Endothelial cell of umbilical vein (primary cell): ENCODE measurements at regions not wholly inside any gene's neighbourhood (a gene's known extent, or its start where the extent isn't known, plus 50 kb on each side); places are given as distances from the start of the nearest gene placed in this dataset.

ENCODE experiments used
- BruUV-seq: library from RNA; stranded (reverse); fragments of 400-500 nt; replicated peaks from 2 replicates; lab custom pipeline; 2021; lab: Mats Ljungman, UMichigan
- CTCF ChIA-PET: fragments of 300-600, 350-600 bp; sonication (Branson Sonifier 250); formaldehyde crosslinking; loops from one replicate; lab custom pipeline; 2021; ENCODE audit warnings: antibody characterized with exemption, inconsistent platforms; lab: Charles Lee
- POLR2A ChIA-PET: fragments of 300-600, 350-600 bp; sonication (Branson Sonifier 250); formaldehyde crosslinking; loops from one replicate; lab custom pipeline; 2021; ENCODE audit warnings: antibody characterized with exemption, inconsistent platforms; lab: Charles Lee
- DNase-seq: peaks from one replicate; pipeline ENCODE4 v3.0.0-alpha.2; 2011; ENCODE audit warnings: low read depth, low spot score
- FAIRE-seq: peaks from 2 replicates; lab custom pipeline; 2011; peaks lifted over from hg19 to GRCh38; lab: Jason Lieb, UNC
- H2AFZ ChIP-seq: 2 replicates; pipeline ENCODE4 v1.6.0; 2012; ENCODE audit warnings: low read depth, low read length, control low read depth, inconsistent platforms
- H3K27ac ChIP-seq: 2 replicates; pipeline ENCODE4 v1.5.1; 2011; ENCODE audit warnings: low read depth, mild to moderate bottlenecking, control low read depth, low read length, moderate library complexity; ENCODE audit not compliant: insufficient read depth
- H3K27me3 ChIP-seq, 2 experiments: 2 replicates each; pipeline versions ENCODE4 v1.6.0 to v1.6.1; 2011; ENCODE audit warnings: low read length in 2 of 2, mixed read lengths in 1 of 2; ENCODE audit not compliant: control insufficient read depth in 2 of 2, insufficient read depth in 2 of 2
- H3K36me3 ChIP-seq, 2 experiments: 2 replicates in 1 of 2; 3 replicates in 1 of 2; pipeline ENCODE4 v1.5.1; 2011; ENCODE audit warnings: low read length in 2 of 2, mild to moderate bottlenecking in 1 of 2, moderate library complexity in 1 of 2; ENCODE audit not compliant: control insufficient read depth in 2 of 2, insufficient read depth in 2 of 2; ENCODE audit errors: extremely low read depth in 1 of 2
- H3K4me1 ChIP-seq: 3 replicates; pipeline ENCODE4 v1.5.1; 2011; ENCODE audit warnings: mild to moderate bottlenecking, low read length; ENCODE audit not compliant: control insufficient read depth, insufficient read depth; ENCODE audit errors: extremely low read depth
- H3K4me2 ChIP-seq: 2 replicates; pipeline ENCODE4 v1.6.1; 2011; ENCODE audit warnings: low read length, control low read depth, mixed read lengths; ENCODE audit not compliant: insufficient read depth
- H3K4me3 ChIP-seq, 3 experiments: fragments of 200-600 bp in 1 of 3; sonication (generic), shearing (Covaris generic) in 1 of 3; replicated peaks in 1 of 3; 2 replicates each; pipeline ENCODE4 v1.5.1; 2011 to 2016; ENCODE audit warnings: control low read depth in 3 of 3, low read length in 3 of 3, mild to moderate bottlenecking in 2 of 3, inconsistent platforms in 1 of 3, low read depth in 1 of 3, moderate library complexity in 1 of 3; ENCODE audit not compliant: insufficient read depth in 1 of 3
- H3K79me2 ChIP-seq: 2 replicates; pipeline ENCODE4 v1.6.0; 2012; ENCODE audit warnings: low read length, inconsistent platforms; ENCODE audit not compliant: control insufficient read depth, insufficient read depth
- H3K9ac ChIP-seq: replicated peaks from 2 replicates; pipeline ENCODE3; 2011; ENCODE audit warnings: low read length, control low read depth; ENCODE audit not compliant: insufficient read depth; ENCODE audit errors: extremely low read depth
- H3K9me1 ChIP-seq: replicated peaks from 3 replicates; pipeline ENCODE4 v1.6.0; 2011; ENCODE audit warnings: mild to moderate bottlenecking, low read length; ENCODE audit not compliant: control insufficient read depth, insufficient read depth; ENCODE audit errors: extremely low read depth
- H3K9me3 ChIP-seq: replicated peaks from 2 replicates; pipeline ENCODE4 v1.5.1; 2012; ENCODE audit warnings: low read length, inconsistent platforms; ENCODE audit not compliant: control insufficient read depth, insufficient read depth
- H4K20me1 ChIP-seq: replicated peaks from 2 replicates; pipeline ENCODE3; 2011; ENCODE audit warnings: mild to moderate bottlenecking, low read length; ENCODE audit not compliant: control insufficient read depth, insufficient read depth; ENCODE audit errors: extremely low read depth
- EZH2 ChIP-seq: IDR thresholded peaks from 2 replicates; pipeline ENCODE4 v1.6.1; 2012; ENCODE audit warnings: borderline replicate concordance, low read depth, mild to moderate bottlenecking, moderate library complexity, low read length, inconsistent platforms; ENCODE audit not compliant: severe bottlenecking
- FOS ChIP-seq: IDR thresholded peaks from 2 replicates; pipeline ENCODE4 v1.6.1; 2011; ENCODE audit warnings: mild to moderate bottlenecking, low read length, moderate library complexity, borderline replicate concordance; ENCODE audit not compliant: insufficient read depth
- GATA2 ChIP-seq: IDR thresholded peaks from 2 replicates; pipeline ENCODE4 v1.7.0; 2011; ENCODE audit warnings: low read depth, mild to moderate bottlenecking, moderate library complexity, mixed read lengths, low read length; ENCODE audit not compliant: insufficient read length, insufficient read depth
- JUN ChIP-seq: IDR thresholded peaks from 2 replicates; pipeline ENCODE4 v1.6.1; 2011; ENCODE audit warnings: borderline replicate concordance, low read depth; ENCODE audit not compliant: insufficient read length, insufficient read depth
- MYC ChIP-seq: IDR thresholded peaks from one replicate; pipeline ENCODE4 v1.6.1; 2011; ENCODE audit warnings: mild to moderate bottlenecking, low read depth, low read length
- POLR2A ChIP-seq: IDR thresholded peaks from 2 replicates; pipeline ENCODE4 v1.6.1; 2012; ENCODE audit warnings: low read depth, mild to moderate bottlenecking, control low read depth, low read length
- POLR2AphosphoS5 ChIP-seq: IDR thresholded peaks from 2 replicates; pipeline ENCODE4 v1.6.1; 2012; ENCODE audit warnings: low read depth, mild to moderate bottlenecking, control low read depth, low read length, moderate library complexity; ENCODE audit not compliant: insufficient read depth
- dilution Hi-C: fragments of 300-500 bp; cut with MboI; formaldehyde crosslinking; loops from one replicate; pipeline ENCODE4 v1.15.0; 2019; ENCODE audit warnings: low sequenced_read_pairs; ENCODE audit not compliant: extremely low pct_ligation_motif_present
- intact Hi-C: fragments of 100-400 bp; cut with micrococcal nuclease; formaldehyde crosslinking; loops from one replicate; pipeline ENCODE4 v1.10.0; 2022
- TF ChIP-seq, protein P1 (sequence below): IDR thresholded peaks from 2 replicates; pipeline ENCODE4 v1.6.1; 2011; ENCODE audit not compliant: insufficient read depth, insufficient read length
- TF ChIP-seq, protein P2 (sequence below), 2 donors: IDR thresholded peaks; 1 replicate in 1 of 2; 2 replicates in 1 of 2; pipeline ENCODE4 v1.5.1; 2011; ENCODE audit warnings: low read length in 2 of 2, mild to moderate bottlenecking in 2 of 2, moderate library complexity in 2 of 2, control low read depth in 1 of 2, inconsistent platforms in 1 of 2, low read depth in 1 of 2; ENCODE audit not compliant: insufficient read depth in 1 of 2; ENCODE audit errors: extremely low read depth in 1 of 2

DNA sequence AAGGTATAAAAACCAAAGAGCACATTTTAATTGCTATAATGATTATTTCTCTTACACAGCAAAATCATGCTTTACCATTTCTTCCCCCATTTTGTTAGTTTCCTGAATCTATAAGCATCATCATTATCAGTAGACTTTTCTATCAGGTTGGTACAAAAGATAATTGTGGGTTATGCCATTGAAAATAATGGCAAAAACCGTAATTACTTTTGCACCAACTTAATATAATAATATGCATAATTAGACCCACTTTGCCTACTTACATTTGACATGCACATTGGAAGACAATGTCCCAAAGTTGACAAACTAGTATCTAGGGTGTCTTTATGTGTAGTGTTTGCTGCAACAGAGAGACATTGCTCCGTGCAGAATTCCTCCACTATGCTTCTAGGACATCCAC, 594.2 kb downstream of the LMO4 start:
- dilution Hi-C loops (no loop called here), intact Hi-C loops (no loop called here)
- H3K36me3 ChIP-seq: no peaks in the 10 kb centered on the region

More for the DNA sequence above, 594.2 kb downstream of the LMO4 start:
- Histone ChIP-seq H3K27ac (no peak overlapping the region), H3K9me1 (no peaks in the 10 kb centered on the region), H4K20me1 (no peaks in the 10 kb centered on the region), H3K27me3 (no peaks in the 10 kb centered on the region), H3K9ac (no peak overlapping the region), H3K79me2 (no peaks in the 10 kb centered on the region), H3K4me2 (no peak overlapping the region), H3K9me3 (no peaks in the 10 kb centered on the region), H3K4me1 (no peaks in the 10 kb centered on the region), H2AFZ (no peak overlapping the region), H3K4me3 (no peak overlapping the region)
- DNase-seq: no peak
- no TSS peak for BruUV-seq
- FAIRE-seq: no peak
- TF ChIP-seq POLR2A (no peak), EZH2 (no peak), FOS (no peak), MYC (no peak), GATA2 (no peak), JUN (no peak), POLR2AphosphoS5 (no peak)
- TF ChIP-seq, protein P1, sequence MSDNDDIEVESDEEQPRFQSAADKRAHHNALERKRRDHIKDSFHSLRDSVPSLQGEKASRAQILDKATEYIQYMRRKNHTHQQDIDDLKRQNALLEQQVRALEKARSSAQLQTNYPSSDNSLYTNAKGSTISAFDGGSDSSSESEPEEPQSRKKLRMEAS: no peak
- TF ChIP-seq, protein P2, sequence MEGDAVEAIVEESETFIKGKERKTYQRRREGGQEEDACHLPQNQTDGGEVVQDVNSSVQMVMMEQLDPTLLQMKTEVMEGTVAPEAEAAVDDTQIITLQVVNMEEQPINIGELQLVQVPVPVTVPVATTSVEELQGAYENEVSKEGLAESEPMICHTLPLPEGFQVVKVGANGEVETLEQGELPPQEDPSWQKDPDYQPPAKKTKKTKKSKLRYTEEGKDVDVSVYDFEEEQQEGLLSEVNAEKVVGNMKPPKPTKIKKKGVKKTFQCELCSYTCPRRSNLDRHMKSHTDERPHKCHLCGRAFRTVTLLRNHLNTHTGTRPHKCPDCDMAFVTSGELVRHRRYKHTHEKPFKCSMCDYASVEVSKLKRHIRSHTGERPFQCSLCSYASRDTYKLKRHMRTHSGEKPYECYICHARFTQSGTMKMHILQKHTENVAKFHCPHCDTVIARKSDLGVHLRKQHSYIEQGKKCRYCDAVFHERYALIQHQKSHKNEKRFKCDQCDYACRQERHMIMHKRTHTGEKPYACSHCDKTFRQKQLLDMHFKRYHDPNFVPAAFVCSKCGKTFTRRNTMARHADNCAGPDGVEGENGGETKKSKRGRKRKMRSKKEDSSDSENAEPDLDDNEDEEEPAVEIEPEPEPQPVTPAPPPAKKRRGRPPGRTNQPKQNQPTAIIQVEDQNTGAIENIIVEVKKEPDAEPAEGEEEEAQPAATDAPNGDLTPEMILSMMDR (IDR thresholded peaks at IDR 0.05; ENCODE audit: extremely low read depth in 1 of 2, insufficient read depth in 1 of 2, low read depth in 1 of 2, low read length in 2 of 2): no peak
- ChIA-PET CTCF (no interaction called here), POLR2A (no interaction called here)
